DOHH2 (cell line): ENCODE measurements at regions not wholly inside any gene's neighbourhood (a gene's known extent, or its start where the extent isn't known, plus 50 kb on each side); places are given as distances from the start of the nearest gene placed in this dataset.

Source experiments
- H3F3A ChIP-seq: fragments of 200-600 bp; sonication (generic), shearing (Covaris generic); 2 replicates; pipeline ENCODE4 v1.6.0; 2016; ENCODE audit warnings: antibody characterized with exemption, mild to moderate bottlenecking; ENCODE audit not compliant: control insufficient read depth, insufficient read depth
- H3K27ac ChIP-seq: fragments of 200-600 bp; sonication (generic); 2 replicates; pipeline ENCODE4 v1.5.1; 2014; ENCODE audit warnings: low read depth, mild to moderate bottlenecking, low read length, moderate library complexity
- H3K27me3 ChIP-seq: fragments of 200-600 bp; sonication (generic); 2 replicates; pipeline ENCODE4 v1.6.1; 2014; ENCODE audit warnings: mild to moderate bottlenecking, low read length, mixed read lengths; ENCODE audit not compliant: control insufficient read depth
- H3K36me3 ChIP-seq: fragments of 200-600 bp; sonication (generic); 2 replicates; pipeline ENCODE4 v1.6.1; 2014; ENCODE audit warnings: mild to moderate bottlenecking, low read length, moderate library complexity, mixed read lengths; ENCODE audit not compliant: control insufficient read depth
- H3K4me1 ChIP-seq: fragments of 200-600 bp; sonication (generic); 2 replicates; pipeline ENCODE4 v1.6.1; 2014; ENCODE audit warnings: mild to moderate bottlenecking, low read length, mixed read lengths; ENCODE audit not compliant: control insufficient read depth
- H3K4me2 ChIP-seq: fragments of 200-600 bp; sonication (generic); 2 replicates; pipeline ENCODE4 v1.6.0; 2014; ENCODE audit warnings: mild to moderate bottlenecking, low read length, moderate library complexity
- H3K4me3 ChIP-seq: fragments of 200-600 bp; sonication (generic); 2 replicates; pipeline ENCODE4 v1.5.1; 2014; ENCODE audit warnings: mild to moderate bottlenecking, low read length, mixed read lengths
- H3K79me2 ChIP-seq: fragments of 200-600 bp; sonication (generic); 2 replicates; pipeline ENCODE4 v1.6.1; 2014; ENCODE audit warnings: mild to moderate bottlenecking, low read length, mixed read lengths; ENCODE audit not compliant: control insufficient read depth
- H3K9me2 ChIP-seq: fragments of 200-600 bp; sonication (generic); replicated peaks from 2 replicates; pipeline ENCODE4 v1.6.1; 2014; ENCODE audit warnings: mild to moderate bottlenecking, low read length, mixed read lengths; ENCODE audit not compliant: control insufficient read depth
- H3K9me3 ChIP-seq: fragments of 200-600 bp; sonication (generic); 2 replicates; pipeline ENCODE4 v1.6.1; 2014; ENCODE audit warnings: antibody characterized with exemption, low read length, mixed read lengths; ENCODE audit not compliant: control insufficient read depth, insufficient read depth
- H4K20me1 ChIP-seq: fragments of 200-600 bp; sonication (generic); 2 replicates; pipeline ENCODE4 v1.6.0; 2014; ENCODE audit warnings: low read depth, mild to moderate bottlenecking, antibody characterized with exemption, low read length, moderate library complexity; ENCODE audit not compliant: control insufficient read depth, insufficient read depth
- EZH2phosphoT487 ChIP-seq: fragments of 200-600 bp; sonication (generic); IDR thresholded peaks from 2 replicates; pipeline ENCODE4 v1.6.1; 2017; ENCODE audit warnings: borderline replicate concordance, mild to moderate bottlenecking, antibody characterized with exemption, low read length, moderate library complexity, mixed read lengths
- TF ChIP-seq, protein P1 (sequence below): fragments of 200-600 bp; sonication (generic); IDR thresholded peaks from one replicate; pipeline ENCODE4 v1.5.1; 2014; ENCODE audit warnings: antibody characterized with exemption, mild to moderate bottlenecking, low read depth, low read length; ENCODE audit not compliant: poor library complexity, severe bottlenecking

DNA sequence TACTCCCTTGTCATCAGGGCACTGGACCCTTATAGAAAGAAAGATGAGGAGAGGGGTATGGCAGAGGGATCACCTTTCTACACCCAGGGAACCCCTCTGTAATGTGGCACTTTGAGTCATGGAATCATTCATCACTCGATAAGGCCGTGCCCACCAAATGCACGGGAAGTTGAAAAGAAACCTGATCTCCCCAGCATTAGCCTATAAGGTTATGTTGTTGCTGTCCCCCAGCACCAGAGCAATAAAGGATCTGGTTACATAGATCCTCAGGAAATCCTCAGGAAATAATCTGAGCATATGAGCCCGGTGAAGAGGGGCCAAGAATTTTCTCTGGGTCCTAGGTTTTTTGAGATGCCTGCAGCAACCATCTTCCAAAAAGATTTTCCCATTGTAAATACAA, 148.8 kb upstream of the CRY1 start:
- Histone ChIP-seq H3K4me1 (no peaks in the 10 kb centered on the region), H3K27me3 (no peaks in the 10 kb centered on the region; the same call in 1 of the 2 replicates), H3K9me2 (no peaks in the 10 kb centered on the region), H3K36me3 (no peaks in the 10 kb centered on the region), H3K4me3 (no peak overlapping the region), H3K79me2 (no peaks in the 10 kb centered on the region), H4K20me1 (no peaks in the 10 kb centered on the region), H3K9me3 (no peaks in the 10 kb centered on the region), H3K27ac (no peak overlapping the region), H3F3A (no peaks in the 10 kb centered on the region), H3K4me2 (no peak overlapping the region)
- TF ChIP-seq, protein P1, sequence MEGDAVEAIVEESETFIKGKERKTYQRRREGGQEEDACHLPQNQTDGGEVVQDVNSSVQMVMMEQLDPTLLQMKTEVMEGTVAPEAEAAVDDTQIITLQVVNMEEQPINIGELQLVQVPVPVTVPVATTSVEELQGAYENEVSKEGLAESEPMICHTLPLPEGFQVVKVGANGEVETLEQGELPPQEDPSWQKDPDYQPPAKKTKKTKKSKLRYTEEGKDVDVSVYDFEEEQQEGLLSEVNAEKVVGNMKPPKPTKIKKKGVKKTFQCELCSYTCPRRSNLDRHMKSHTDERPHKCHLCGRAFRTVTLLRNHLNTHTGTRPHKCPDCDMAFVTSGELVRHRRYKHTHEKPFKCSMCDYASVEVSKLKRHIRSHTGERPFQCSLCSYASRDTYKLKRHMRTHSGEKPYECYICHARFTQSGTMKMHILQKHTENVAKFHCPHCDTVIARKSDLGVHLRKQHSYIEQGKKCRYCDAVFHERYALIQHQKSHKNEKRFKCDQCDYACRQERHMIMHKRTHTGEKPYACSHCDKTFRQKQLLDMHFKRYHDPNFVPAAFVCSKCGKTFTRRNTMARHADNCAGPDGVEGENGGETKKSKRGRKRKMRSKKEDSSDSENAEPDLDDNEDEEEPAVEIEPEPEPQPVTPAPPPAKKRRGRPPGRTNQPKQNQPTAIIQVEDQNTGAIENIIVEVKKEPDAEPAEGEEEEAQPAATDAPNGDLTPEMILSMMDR = no peak
- no peak for TF ChIP-seq EZH2phosphoT487

DNA sequence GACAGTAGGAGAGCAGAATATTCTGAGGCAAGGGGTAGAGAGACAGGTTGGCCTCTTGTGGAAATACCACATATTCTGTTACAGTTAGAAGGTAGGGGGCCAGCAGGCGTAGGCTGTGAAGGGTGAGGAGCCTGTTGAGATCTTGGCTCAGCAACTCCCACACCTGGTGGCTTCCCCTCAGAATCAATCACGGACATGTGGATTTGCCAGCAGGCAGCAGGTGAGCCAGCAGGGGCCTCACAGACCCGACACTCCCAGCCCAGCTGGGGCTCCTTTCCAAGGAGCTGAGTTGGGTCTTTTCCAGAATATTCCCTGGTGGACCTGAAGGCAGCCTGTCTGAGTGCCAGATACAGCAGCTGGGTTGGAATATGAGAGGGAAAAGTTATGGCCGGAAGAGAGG, 150.0 kb upstream of the CRY1 start:
- H3K9me2 ChIP-seq = no peaks in the 10 kb centered on the region
- H3K79me2 ChIP-seq = no peaks in the 10 kb centered on the region
- H3K27me3 ChIP-seq = no peaks in the 10 kb centered on the region
- H4K20me1 ChIP-seq = no peaks in the 10 kb centered on the region
- no peaks in the 10 kb centered on the region for H3F3A ChIP-seq
- H3K27ac ChIP-seq = no peak overlapping the region
- no peaks in the 10 kb centered on the region for H3K9me3 ChIP-seq
- no peak overlapping the region for H3K4me2 ChIP-seq
- H3K36me3 ChIP-seq = no peaks in the 10 kb centered on the region
- no peak overlapping the region for H3K4me3 ChIP-seq
- no peak for TF ChIP-seq EZH2phosphoT487
- TF ChIP-seq, protein P1 = no peak
- H3K4me1 ChIP-seq = no peaks in the 10 kb centered on the region

DNA sequence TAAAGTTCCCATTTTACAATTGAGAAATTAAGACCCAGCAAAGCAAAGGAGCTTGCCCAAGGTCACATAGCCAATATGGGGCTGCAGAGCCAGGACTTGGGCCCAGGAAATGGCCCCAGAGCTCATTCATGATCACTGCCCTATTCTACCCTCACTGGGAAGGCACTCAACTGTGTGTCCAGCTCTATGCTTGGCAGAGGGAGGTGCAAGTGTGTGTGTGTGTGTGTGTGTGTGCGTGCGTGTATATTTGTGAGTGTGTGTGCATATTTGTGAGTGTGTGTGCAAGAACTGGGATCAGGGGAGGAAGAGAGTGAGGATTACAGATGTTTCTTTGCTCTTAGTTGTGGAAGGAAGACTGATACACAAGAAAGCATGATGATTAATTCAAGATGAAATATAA, 151.2 kb upstream of the CRY1 start:
- H3K4me1 ChIP-seq = no peaks in the 10 kb centered on the region
- no peaks in the 10 kb centered on the region for H3K36me3 ChIP-seq
- no peak overlapping the region for H3K27ac ChIP-seq

More for the DNA sequence above, 151.2 kb upstream of the CRY1 start:
- Histone ChIP-seq H3F3A (no peaks in the 10 kb centered on the region), H4K20me1 (no peaks in the 10 kb centered on the region), H3K9me2 (no peaks in the 10 kb centered on the region), H3K27me3 (no peaks in the 10 kb centered on the region), H3K4me3 (no peak overlapping the region), H3K79me2 (no peaks in the 10 kb centered on the region), H3K4me2 (no peak overlapping the region), H3K9me3 (no peaks in the 10 kb centered on the region)
- TF ChIP-seq EZH2phosphoT487 = no peak
- TF ChIP-seq, protein P1 = no peak
